Activated T-cell treated with anti-CD3 and anti-CD28 coated beads, Interleukin-2, amount 50 U/mL, for 72 hours (primary cell): ENCODE measurements at regions not wholly inside any gene's neighbourhood (a gene's known extent, or its start where the extent isn't known, plus 50 kb on each side); places are given as distances from the start of the nearest gene placed in this dataset.
"Not testable (repeated sequence)": the region's sequence is repeated elsewhere in the genome, so short reads cannot be mapped to it uniquely, and the experiment has no call there.

ENCODE experiments used
- ATAC-seq, 2 donors: fragments of 150-1000 bp; cut with Tn5 transposase; replicated peaks in 1 of 2; 2 replicates each; pipeline ENCODE4 v1.10.0; 2021; ENCODE audit warnings: moderate library complexity in 2 of 2, mild to moderate bottlenecking in 1 of 2
- DNase-seq, 2 donors: peaks; one replicate each; pipeline ENCODE4 v3.0.0; 2021 to 2022; ENCODE audit warnings: mixed read lengths in 1 of 2
- H3K27ac Mint-ChIP-seq: one replicate; pipeline ENCODE4 v1.8.0; 2022; ENCODE audit warnings: mild to moderate bottlenecking, moderate library complexity, mixed read lengths
- H3K27me3 Mint-ChIP-seq: one replicate; pipeline ENCODE4 v1.8.0; 2022; ENCODE audit warnings: low read depth, mixed read lengths
- H3K36me3 Mint-ChIP-seq, 2 donors: one replicate each; pipeline ENCODE4 v1.8.0; 2022; ENCODE audit warnings: mixed read lengths in 2 of 2, mild to moderate bottlenecking in 1 of 2; ENCODE audit not compliant: insufficient read depth in 2 of 2
- H3K4me1 Mint-ChIP-seq: one replicate; pipeline ENCODE4 v1.8.0; 2022; ENCODE audit warnings: low read depth, mixed read lengths
- H3K4me3 Mint-ChIP-seq, 2 donors: one replicate each; pipeline ENCODE4 v1.8.0; 2022; ENCODE audit warnings: mild to moderate bottlenecking in 2 of 2, mixed read lengths in 2 of 2, moderate library complexity in 2 of 2
- H3K9me3 Mint-ChIP-seq, 2 donors: one replicate each; pipeline ENCODE4 v1.8.0; 2022; ENCODE audit warnings: mixed read lengths in 2 of 2

GRCh38 chr1:206297145-206298031 lies 94.0 kb downstream of the SRGAP2 start:
- not testable (repeated sequence) for H3K27me3 Mint-ChIP-seq, H3K9me3 Mint-ChIP-seq, H3K36me3 Mint-ChIP-seq, ATAC-seq, H3K27ac Mint-ChIP-seq, DNase-seq, H3K4me1 Mint-ChIP-seq, H3K4me3 Mint-ChIP-seq

- not testable (repeated sequence) for H3K27ac Mint-ChIP-seq, H3K36me3 Mint-ChIP-seq, H3K4me1 Mint-ChIP-seq, DNase-seq, ATAC-seq, H3K9me3 Mint-ChIP-seq, H3K27me3 Mint-ChIP-seq, H3K4me3 Mint-ChIP-seq
Observed at GRCh38 chr1:206298032-206298392, 94.7 kb downstream of the SRGAP2 start.

GRCh38 chr1:206299181-206299791 lies 95.9 kb downstream of the SRGAP2 start:
- not testable (repeated sequence) for H3K27ac Mint-ChIP-seq, H3K4me1 Mint-ChIP-seq, DNase-seq, H3K9me3 Mint-ChIP-seq, H3K4me3 Mint-ChIP-seq, ATAC-seq, H3K27me3 Mint-ChIP-seq, H3K36me3 Mint-ChIP-seq

GRCh38 chr1:206299942-206300341 lies 96.6 kb downstream of the SRGAP2 start:
- ATAC-seq: peak in 1 of 2 donors; percentile 25
- not testable (repeated sequence) for H3K9me3 Mint-ChIP-seq, H3K4me3 Mint-ChIP-seq, H3K27ac Mint-ChIP-seq, H3K36me3 Mint-ChIP-seq, H3K4me1 Mint-ChIP-seq, DNase-seq, H3K27me3 Mint-ChIP-seq

GRCh38 chr1:206302056-206302455 lies 98.7 kb downstream of the SRGAP2 start:
- ATAC-seq, H3K27me3 Mint-ChIP-seq, H3K4me3 Mint-ChIP-seq, H3K27ac Mint-ChIP-seq, DNase-seq, H3K9me3 Mint-ChIP-seq, H3K36me3 Mint-ChIP-seq, H3K4me1 Mint-ChIP-seq: not testable (repeated sequence)

GRCh38 chr1:206307442-206307841 lies 104.1 kb downstream of the SRGAP2 start:
- not testable (repeated sequence) for ATAC-seq, H3K27ac Mint-ChIP-seq, H3K9me3 Mint-ChIP-seq, H3K4me1 Mint-ChIP-seq, H3K36me3 Mint-ChIP-seq, H3K27me3 Mint-ChIP-seq, H3K4me3 Mint-ChIP-seq, DNase-seq

GRCh38 chr1:206310948-206311347 lies 107.6 kb downstream of the SRGAP2 start:
- DNase-seq, H3K27me3 Mint-ChIP-seq, ATAC-seq: not testable (repeated sequence)

GRCh38 chr1:206311611-206312273 lies 108.4 kb downstream of the SRGAP2 start:
- DNase-seq, H3K4me3 Mint-ChIP-seq, H3K27me3 Mint-ChIP-seq: not testable (repeated sequence)

More at GRCh38 chr1:206310948-206311347, 107.6 kb downstream of the SRGAP2 start:
- not testable (repeated sequence) for H3K4me1 Mint-ChIP-seq, H3K27ac Mint-ChIP-seq, H3K36me3 Mint-ChIP-seq, H3K4me3 Mint-ChIP-seq, H3K9me3 Mint-ChIP-seq

GRCh38 chr1:206312274-206312665 lies 108.9 kb downstream of the SRGAP2 start:
- H3K9me3 Mint-ChIP-seq, H3K36me3 Mint-ChIP-seq, H3K4me1 Mint-ChIP-seq, H3K27ac Mint-ChIP-seq, H3K27me3 Mint-ChIP-seq, H3K4me3 Mint-ChIP-seq, DNase-seq, ATAC-seq: not testable (repeated sequence)

More at GRCh38 chr1:206311611-206312273, 108.4 kb downstream of the SRGAP2 start:
- H3K4me1 Mint-ChIP-seq, H3K36me3 Mint-ChIP-seq, H3K27ac Mint-ChIP-seq, H3K9me3 Mint-ChIP-seq, ATAC-seq: not testable (repeated sequence)

GRCh38 chr1:206314951-206315636 lies 111.8 kb downstream of the SRGAP2 start:
- H3K36me3 Mint-ChIP-seq, H3K27ac Mint-ChIP-seq, ATAC-seq, H3K4me1 Mint-ChIP-seq, H3K4me3 Mint-ChIP-seq, DNase-seq, H3K9me3 Mint-ChIP-seq, H3K27me3 Mint-ChIP-seq: not testable (repeated sequence)

GRCh38 chr1:206316901-206317300 lies 113.6 kb downstream of the SRGAP2 start:
- not testable (repeated sequence) for H3K9me3 Mint-ChIP-seq, DNase-seq, ATAC-seq, H3K27ac Mint-ChIP-seq, H3K27me3 Mint-ChIP-seq, H3K4me1 Mint-ChIP-seq, H3K4me3 Mint-ChIP-seq, H3K36me3 Mint-ChIP-seq

- DNase-seq, H3K4me1 Mint-ChIP-seq, H3K9me3 Mint-ChIP-seq, H3K27ac Mint-ChIP-seq, H3K4me3 Mint-ChIP-seq, H3K27me3 Mint-ChIP-seq, ATAC-seq, H3K36me3 Mint-ChIP-seq: not testable (repeated sequence)
Observed at GRCh38 chr1:206317878-206318514, 114.7 kb downstream of the SRGAP2 start.
